ENCODE measurements at regions not wholly inside any gene's neighbourhood (a gene's known extent, or its start where the extent isn't known, plus 50 kb on each side); places are given as distances from the start of the nearest gene placed in this dataset.

DNA sequence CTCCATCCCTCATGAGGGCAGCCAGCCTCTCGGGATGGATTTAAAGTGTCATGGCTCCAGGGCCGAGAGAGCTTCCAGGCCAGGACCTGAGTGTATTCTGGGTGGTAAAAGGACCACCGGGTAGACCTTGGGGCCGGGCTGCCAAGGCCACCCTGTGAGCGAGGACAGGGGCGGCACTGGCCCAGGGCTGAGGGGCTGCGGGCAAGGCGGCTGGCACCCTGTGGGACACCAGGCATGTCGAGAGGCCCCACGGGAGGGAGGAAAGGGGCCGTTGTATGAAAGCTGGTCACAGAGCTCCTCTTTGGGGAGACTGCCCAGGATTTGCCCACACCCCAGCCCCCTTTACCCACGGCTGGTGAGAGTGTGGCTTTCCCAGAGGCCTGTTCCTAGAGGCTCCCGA lies 92.3 kb upstream of the RTL6 start:
- DNase-seq, result no peak

DNA sequence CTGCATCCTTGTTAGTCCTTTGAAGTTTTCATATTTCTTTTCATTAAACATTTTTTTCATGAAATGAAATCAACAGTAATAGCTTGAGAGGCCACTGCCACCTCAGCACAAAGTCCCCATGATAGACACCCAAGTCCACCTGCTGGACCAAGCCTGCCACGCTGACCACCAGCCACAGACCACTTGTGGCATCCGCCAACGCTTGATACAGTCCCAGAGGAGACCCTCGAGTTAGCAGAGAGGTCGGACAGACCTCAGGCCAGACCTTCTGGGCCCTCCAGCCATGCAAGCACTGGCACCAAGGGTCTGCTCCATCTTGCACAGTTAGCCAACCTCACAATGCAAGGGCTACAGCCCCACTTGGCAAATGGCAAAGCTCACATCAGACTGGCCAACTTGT lies 91.8 kb upstream of the RTL6 start:
- no peak for DNase-seq

DNA sequence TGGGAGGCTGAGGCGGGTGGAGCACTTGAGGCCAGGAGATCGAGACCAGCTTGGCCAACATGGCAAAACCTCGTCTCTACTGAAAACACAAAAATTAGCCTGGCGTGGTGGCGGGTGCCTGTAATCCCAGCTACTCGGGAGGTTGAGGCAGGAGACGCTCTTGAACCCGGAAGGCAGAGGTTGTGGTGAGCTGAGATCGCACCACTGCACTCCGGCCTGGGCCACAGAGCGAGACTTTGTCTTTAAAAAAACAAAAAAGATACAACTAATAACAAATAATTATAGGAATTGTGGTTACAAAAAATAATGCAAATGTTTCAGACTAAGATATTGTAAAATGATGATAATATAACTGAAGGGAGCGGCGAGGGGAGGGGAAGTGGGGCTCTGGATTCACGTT lies 90.3 kb upstream of the RTL6 start:
- DNase-seq, result no peak

DNA sequence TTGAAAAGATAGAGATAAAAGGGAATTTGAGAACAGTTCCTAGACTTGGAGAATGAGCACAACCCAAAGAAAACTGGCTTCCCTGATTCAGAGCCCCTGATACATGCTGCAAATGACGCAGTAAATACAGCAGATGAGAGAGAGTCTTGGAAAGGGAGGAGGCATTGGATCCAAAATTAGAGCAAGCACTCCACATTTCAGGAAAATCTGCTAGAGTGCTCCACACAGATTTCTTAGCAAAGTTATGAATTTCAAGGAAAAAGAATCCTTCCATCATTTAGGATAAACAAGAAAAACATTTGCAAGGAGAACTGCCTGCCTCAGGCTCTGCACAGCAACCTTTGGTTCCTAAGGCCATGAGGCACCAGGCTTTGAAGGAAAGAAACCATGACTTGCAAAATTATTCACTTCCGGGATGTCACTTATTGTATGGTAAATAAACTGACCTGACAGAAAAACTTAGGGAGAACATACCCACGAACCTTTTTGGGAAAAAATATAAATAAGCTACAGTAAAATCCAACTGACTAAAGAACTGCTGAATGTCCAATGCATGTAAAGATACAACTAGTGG lies 89.8 kb upstream of the RTL6 start:
- no peak for DNase-seq

DNA sequence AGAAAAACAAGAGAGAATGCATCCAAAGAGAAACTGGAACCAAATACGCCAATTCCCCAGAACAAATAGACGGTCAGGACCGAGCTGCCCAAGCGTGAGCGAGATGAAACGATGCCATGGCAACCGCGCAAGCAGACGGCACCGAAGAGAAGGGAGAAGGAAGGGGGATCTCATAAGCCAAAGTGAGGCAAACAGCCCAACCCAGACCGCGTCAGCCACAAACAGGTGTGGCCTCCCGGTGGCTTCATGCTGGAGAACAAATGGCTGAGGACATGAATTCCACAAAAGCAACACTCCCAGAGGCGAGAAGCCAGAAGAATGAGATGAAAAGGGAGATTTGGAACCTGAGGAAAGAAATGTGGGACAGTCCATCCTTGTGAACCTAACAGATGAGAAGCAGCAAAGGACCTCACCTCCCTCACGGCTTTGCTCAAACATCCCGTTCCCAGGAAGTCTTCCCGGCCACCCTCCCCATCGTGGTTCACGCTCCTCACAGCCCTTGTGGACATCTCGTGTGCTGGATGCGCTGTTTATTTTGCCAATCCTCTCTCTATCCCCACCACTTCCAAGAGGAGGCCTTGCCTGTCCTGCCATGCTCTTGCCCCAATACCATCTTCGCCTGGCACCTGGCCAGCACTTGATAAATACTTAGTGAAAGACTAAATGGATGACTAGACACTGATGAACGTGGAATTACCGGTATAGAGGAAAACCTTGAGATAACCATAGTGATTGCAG lies 89.1 kb upstream of the RTL6 start:
- DNase-seq, result peak in 1 of 2 donors; percentile 2

DNA sequence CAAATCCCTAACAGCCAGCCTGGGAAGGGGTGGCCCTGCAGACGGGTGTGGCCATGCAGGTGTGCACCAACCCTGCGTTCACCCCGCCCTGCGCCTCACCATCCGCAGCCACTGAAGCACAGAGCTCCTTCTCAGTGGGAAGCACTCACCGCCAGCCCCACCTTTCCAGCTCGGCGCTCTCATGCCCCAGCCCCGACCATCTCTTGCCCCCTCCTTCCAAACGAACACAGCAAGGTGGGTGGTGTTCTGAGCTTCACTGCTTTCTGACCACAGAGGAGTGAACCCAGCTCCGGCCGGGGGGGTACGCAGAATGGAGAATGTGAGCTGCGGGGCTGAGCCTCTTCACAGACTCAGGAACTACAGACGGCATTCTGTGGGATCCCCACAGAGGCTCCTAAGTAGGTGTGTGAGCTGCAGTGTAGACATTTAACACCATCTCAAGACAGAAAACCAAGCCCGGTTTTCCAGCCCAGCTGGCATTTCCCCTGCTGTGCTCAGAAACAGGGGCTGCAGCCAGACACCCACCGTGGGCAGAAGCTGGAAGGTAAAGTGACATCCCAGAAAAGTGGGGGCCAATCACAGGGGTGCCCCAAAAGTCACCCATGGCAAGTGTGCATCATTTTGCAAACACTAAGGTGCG lies 88.4 kb upstream of the RTL6 start:
- DNase-seq, result no peak

DNA sequence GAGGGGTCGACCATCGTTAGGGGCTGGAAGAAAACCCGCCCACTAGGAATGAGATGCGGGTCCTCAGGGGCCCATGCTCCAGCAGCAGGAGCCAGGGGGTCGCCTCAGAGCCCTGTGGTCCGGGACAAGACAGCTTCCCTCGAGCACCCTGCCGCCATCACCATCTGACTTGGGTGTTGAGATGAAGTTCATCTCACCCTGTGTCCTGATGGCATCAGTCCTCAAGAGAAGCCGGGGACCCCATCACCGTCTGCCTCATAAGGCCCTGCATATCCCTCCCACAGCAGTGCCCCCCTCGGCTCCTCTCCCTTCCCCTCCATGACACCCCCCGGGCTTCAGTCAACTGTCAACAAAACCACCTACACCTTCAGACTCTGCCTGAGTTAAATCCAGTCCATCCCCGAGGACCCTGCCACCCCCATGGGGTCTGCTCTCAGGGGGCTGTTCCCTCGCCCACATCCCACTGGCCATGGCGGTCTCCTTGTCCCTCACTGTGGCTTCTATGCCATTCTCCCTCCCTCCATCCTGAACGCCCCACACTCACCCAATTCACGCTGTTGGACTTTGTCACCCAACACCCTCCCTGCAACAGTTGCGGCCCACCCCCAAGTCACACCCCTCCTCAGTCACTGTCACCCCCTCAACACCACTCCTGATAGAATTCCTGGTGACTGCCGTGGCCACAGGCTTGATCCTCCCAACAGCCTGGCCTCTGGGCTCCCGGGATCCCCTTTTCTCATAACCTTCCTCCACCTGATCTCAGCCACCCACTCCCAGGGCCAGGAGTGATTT lies 87.7 kb upstream of the RTL6 start:
- no peak for DNase-seq

DNA sequence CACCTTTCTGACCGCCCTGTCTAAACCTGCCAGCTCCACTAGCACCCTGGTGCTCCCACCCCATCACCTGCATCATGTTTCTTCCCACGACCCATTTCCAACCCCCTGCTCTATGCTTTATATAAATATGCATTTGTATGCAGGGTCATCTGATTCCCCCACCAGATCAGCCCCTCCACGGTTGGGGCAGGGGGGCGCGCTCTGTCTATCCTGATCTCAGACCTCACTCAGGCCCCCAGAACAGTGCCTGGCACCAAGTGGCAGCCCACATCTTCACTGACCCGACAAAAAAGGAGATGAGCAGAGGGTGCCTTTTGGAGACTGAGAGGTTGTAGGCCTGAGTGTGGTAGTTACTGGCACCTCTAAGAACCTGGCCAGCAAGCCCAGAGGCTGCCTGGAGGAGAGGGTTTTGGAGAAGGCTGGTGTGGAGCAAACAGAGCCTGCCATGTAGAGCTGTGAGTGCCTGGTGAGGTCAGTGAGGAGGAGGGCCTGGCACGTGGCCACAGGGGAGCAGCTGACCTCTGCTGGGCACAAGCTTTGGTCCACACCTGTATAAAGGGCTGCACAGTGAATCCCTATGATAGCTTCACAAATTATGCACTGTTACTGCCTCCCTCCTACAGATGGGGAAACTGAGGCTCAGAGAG lies 86.3 kb upstream of the RTL6 start:
- DNase-seq, result no peak

DNA sequence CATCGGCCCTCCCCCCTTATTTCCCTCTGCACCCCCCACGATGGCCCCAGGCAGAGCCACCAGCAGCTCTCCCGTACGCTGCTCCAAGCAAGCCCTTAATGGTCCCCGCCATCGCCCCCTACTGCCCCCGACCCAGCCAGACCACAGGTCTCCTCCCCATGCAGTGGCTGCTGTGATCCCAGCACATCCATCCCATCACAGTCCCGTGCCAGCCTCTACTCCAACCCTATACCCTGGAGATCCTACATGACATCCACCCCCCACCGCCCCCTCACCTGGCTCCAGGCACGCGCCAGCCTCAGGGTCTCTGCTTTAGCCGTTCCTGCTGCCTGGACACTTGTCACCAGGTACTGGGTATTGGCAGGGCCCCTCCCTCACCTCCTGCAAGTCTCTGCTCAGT lies 85.8 kb upstream of the RTL6 start:
- no peak for DNase-seq

DNA sequence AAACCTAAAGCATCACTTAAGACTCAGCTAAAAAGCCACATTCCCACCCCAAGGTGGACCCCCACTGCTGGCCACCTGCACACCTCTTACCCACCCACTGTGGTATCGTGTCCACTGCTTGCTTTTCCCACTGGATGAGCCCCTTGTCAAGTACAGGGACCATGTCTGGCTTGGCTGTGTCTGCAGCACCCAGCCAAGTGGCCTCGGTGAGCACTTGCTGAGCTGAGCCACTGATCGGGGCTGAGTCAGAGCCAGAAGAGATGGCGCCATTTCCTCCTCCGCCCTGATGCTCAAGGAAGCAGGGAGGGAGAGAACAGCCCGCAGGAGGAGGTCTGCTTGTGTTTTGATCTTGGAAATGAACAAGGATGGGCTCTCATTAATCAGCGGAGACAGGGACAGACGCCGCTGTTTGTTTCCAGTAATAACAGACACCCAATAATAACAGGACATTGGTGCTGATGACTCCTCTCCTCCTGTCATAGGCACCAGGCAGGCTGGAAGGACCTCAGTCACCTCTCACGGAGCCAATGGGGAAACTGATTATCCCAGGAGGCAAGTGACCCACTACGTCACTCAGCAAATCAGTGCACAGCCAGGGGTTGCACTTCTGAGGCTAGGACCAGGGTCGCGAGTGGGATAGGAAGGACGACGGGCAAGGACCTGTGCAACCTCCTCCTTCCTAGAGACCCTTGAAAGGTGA lies 85.2 kb upstream of the RTL6 start:
- no peak for DNase-seq

DNA sequence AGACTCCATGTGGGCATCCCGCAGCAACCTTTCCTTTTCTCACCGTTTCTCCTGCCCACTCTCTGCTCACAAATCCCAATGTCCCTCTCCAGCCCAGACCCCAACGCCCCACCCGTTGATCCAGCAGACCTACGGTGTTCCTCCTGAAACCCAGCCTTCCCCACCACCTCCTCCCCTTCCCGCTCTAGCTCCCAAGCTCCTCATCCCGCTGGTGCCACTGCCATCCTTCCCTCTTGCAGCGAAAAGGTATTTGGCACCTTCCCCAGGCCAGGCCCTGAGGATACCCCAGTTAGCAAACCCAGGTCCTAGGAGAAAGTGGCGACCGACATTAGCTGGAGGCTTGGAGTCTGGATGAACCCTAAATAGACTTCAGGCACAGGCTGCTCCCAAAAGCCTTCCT lies 84.0 kb upstream of the RTL6 start:
- peak in 1 of 2 donors; percentile 9 for DNase-seq

DNA sequence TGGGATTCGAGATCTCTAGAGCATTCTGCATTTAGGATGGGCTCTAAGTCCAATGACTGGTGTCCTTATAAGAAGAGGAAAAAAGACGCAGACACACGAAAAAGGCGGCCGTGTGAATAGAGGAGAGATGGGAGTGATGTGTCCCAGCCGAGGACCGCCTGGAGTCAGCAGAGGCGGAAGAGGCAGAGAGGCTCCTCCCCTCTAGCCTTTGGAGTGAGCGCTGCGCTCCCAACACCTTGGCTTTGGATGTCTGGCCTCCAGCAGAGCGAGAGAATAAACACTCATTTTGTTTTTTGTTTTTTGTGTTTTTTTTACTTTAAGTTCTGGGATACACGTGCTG lies 83.0 kb upstream of the RTL6 start:
- DNase-seq, result no peak

DNA sequence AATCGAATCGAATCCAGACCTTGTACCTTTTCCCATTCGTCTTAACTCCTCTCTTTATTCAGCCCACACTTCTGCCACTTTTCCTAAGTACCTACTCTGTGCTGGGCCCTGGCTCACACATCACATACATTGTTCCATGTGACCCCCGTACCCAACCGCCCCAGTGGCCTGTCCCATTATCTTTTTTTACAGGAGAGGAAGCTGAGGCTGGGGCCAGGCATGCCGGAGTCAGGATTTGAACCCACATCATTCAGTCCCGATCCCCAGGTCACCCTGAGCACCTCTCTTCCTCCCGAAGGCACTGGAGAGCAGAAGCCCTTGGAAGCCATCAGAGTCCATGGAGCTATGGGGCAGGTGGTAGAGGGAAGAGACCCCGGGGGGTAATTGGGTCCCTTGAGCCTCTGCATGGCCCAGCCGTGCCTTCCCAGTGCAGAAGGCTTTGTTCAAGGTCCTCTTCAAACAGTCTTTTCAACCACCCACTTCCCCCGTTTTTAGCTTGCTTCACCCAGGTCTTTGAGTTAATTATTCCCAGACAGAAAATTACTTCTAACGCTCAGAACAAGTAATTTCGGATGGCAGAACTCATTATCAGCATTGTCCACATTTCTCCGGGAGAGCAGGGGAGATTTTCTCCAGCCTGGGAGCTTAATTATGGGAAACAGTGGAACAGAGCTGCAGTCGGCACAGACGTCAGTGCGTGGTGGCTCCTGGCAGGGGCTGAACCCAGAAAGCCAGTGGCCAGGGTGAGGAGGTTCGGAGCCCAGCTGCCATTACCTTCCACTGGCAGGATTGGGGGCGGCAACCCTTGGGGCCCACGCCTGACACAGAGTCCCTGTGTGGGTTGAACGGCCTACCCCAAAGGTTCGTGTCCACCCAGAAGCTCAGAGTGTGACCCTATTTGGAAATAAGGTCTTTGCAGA lies 82.4 kb upstream of the RTL6 start:
- DNase-seq, result no peak

DNA sequence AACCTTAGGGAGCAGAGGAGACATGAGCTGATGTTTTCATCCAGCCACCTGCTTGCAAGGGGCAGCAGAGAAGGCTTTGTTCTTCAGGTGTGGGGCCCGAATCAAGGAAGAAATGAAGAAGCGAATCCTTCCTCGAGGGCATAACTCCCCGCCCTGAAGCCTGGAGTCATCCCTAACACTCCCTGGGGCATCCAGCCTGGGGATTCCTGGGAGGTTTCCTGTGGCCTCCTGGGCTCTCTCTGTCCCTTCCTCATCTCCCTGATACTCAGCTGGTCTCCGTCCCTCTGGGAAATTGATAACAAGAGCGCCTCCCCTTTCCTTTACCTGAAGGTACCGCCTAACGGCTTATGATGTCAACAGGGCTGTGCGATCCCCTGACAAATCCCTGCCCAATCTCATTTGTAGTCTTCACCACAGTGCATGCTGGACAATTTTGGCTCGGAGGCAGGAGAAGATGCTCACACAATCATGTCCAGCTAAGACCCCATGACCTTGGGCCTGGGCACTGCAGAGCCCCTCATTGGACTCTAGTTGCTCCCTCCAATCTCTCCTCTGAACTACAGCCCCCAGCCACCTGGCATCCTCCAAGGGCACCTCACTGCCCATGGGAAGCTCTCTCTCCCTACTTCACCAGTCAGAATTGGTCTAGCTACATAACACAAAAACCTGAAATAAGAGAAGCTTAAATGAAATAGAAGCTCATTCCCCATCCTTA lies 80.6 kb upstream of the RTL6 start:
- no peak for DNase-seq

DNA sequence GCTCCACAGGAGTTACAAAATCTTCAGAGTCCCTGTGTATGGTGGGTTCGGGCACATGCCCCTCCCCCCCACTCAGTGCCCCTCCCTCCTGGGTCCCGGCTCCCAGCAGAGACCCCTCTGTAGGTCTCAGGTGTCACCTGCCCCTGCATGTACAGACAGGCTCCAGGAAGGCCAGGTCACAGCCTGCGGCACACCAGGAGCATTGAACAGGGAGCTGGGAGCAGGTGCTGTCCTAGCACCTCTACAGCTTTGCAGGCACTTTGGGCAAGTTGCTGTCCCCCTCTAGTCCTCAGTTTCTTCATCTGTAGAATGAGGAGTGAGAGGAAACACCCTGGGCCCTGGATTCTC lies 80.1 kb upstream of the RTL6 start:
- no peak for DNase-seq

DNA sequence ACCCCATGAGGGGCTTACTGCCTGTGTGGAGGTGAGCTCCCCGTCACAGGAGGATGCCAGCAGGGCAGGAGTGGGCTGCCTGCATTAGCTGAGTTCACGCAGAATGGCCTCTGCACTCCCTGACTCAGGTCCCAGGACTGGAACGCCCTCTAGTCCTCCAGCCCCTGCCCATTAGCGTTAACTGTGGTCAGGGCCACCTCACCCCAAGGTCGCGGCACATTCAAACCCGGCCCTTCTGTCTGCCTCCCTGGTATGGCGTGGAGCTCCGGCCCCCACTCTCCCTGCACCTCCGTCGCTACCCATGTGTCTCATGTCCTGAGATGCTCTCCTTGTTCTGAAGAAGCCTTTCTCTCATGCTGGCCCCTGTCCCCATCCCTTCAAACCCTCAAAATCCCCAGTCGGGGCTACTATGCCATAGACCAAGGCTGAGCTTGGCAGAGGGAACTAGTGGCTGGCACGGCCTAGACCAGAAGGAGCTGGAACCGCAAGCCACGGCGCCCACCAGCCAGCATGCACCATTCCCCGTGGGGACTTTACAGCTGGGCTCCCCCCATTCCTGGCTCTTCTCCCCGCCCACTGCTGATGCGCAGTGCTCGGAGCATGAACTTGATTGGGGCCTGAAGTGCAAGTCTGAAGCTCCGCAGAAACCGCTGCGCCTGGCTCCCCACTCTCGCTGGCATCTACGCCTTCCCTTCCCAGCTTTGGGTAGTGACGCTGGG lies 79.5 kb upstream of the RTL6 start:
- DNase-seq, result no peak

DNA sequence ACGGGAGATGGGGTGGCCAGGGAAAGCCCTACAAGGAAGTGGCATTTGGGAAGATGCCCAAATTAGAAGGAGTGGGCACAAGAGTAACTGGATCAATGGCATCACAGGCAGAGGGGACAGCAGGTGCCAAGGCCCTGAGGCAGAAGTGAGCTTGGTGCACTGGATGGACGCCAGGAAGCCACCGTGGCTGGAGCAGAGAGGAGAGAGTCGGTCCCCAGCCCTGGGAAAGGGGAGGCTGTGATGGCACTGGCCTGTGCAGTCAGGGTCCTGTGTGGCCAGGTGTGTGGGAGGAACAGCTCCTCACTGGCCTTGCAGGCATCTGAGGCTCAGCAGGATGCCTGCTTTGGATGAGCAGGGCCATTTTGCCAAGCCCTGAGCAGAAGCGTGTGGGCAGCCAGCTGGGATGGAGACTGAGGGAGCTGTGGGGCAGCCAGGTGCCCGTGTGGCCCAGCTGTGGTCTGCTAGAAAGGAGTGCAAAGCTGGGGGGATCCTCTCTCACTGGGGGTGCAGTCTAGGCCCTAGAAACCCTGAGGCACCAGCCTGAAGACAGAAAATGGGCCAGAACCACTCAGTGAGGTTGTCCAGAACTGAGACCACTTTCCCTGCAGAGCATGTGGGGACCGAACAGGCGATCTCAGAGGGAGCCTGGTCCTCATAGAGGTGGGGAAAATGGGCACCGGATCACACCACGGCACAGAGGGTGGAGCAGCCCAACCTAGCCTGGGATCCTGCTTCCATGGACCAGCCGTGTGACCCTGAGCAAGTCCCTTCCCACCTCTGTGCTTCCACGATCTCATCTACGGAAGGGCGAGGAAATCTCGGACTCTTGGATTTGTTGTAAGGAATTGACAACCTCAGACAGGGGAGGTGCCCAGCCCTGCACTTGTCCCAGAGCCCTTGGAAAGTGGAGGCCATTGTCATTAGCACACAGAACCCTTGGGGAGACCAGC lies 78.6 kb upstream of the RTL6 start:
- DNase-seq, result no peak

DNA sequence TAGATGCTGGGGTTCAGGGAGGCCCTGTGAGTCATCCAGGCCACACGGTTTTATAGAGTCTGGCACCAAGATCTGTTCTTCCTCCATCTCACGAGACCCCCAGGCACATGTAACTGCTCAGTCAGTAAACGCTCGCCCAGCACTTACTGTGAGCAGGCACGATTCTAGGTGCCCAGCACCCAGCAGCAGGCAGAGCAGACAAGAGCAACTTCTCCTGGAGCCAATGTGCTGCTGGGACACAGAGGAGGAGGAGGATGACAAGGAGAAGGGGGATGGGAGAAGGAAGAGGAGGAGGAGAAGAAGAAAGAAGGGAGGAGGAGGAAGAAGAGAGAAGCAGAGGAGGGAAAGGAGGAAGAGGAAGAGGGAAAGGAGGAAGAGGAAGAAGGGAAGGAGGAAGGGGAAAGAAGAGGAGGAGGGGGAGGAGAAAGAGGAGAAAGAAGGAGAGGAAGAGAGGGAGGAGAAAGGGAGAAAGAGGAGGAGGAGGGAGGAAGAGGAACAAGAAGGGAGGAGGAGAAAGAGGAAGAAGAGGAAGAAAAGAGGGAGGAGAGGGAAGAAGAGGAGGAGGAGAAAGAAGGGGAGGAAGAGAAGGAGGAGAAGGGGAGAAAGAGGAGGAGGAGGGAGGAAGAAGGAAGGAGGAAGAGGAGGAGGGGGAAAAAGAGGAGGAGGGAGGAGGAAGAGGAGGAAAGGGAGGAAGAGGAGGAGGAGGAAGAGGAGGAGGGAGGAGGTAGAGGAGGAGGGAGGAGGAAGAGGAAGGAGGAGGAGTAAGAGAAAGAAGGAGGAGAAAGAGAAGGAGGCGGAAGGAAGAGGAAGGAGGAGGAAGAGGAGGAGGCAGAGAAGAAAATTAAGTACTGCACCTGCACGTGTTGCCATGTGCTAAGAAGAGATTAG lies 77.6 kb upstream of the RTL6 start:
- no peak for DNase-seq

All from CD4-positive, alpha-beta T cell treated with Interleukin-4 for 1 hour (primary cell).